GM19351 (cell line): ENCODE measurements at regions not wholly inside any gene's neighbourhood (a gene's known extent, or its start where the extent isn't known, plus 50 kb on each side); places are given as distances from the start of the nearest gene placed in this dataset.

Experiments used
- ATAC-seq: cut with Tn5 transposase; IDR thresholded peaks from one replicate; pipeline ENCODE4 v1.9.1; 2021; ENCODE audit warnings: mild to moderate bottlenecking, moderate library complexity; ENCODE audit not compliant: unreplicated experiment

DNA sequence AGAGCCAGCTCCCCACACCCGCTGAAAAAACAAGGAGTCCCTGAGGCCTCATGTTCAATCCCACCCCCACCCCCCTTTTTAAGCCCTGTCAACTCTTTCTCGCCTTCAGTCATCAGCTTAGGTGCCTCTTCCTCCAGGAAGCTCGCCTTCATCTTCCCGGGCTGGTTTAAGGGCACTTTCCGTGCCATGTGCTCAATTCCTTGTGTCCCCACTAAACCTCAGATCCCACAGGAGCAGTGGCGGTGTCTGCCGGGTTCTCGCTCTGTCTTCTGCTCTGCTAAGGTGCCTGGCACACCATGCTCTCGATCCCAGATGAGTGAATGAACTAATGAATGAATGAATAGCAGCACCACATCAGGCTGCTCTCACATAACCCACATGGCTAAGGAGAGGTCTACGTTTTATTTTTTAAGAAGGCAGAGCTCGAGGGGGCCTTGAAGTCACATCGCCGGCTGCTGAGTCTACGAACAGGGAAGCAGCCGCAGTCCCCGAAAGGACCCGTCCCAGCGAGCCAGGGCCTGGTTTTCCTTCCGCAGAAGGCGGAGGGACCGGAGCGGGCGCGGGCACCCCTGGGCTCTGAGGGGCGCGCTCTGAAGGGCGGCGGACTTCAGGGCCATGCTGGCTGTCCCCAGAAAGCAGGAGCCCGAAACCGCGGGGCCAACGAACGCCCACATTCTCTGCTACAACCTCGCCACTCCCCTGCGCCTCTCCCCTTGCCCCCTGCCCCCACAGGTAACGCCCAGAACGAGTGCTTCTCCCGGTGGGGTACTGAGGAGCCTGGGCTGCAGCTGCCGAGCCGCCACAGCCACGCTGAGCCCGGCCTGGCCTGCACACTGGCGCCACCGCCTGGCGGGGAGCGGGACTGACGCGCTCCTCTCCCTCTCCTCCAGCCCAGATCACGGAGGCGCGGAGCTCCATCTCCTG lies 73.4 kb upstream of the KCNMA1 start:
- peak; percentile 79 for ATAC-seq

DNA sequence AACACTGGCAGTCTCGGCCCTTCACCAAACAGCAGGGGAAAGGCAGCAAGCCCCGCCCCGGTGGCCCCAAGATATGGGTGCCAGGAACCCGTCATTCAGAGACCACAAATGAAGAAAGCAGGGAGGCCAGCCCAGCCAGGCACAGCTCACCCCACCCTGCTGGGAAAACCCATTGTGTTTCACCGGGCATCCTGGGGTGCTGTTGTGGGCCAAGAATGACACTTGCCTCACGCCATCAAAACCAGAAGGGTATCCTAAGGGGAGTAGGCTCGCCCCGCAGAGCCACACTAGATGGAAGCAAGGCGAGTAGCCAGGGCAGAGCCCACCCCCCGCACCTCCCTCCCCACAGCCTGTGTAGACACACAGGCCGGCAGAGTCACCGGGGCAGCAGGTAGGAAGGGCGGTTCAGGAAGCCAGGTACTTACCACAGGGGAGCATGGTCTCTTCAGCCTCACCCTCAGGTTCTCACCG lies 72.5 kb upstream of the KCNMA1 start:
- ATAC-seq, result peak; percentile 48

DNA sequence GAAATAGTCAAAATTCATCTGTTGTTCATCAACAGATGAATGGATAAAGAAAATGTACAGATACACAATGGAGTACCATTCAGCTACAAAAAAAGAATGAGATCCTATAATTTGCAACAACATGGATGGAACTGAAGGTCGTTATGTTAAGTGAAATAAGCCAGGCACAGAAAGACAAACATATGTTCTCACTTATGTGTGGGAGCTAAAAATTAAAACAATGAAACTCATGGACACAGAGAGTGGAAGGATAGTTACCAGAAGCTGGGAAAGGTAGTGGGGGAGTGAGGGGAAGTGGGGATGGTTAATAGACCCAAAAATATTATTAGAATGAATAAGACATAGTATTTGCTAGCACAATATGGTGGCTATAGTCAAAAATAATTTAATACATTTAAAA lies 70.0 kb upstream of the KCNMA1 start:
- ATAC-seq, result no peak

DNA sequence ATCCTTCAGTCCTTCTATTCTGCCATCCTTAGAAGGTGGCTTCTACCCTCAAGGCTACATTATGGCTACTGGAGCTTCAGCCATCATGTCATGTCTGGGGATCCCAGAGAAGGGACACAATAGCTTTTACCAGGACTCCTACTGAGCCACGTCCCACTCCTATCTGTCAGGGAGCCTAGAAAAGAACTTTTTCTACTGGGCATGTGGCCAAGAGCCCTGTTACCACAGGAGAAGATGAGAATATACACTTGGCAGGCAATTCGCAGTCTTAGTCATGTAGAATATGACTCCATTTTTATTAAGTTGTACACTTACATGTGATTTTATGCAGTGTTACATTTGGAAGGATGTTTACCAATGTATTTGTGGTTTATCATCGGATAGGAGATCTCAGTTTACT lies 64.6 kb upstream of the KCNMA1 start:
- peak; percentile 66 for ATAC-seq

DNA sequence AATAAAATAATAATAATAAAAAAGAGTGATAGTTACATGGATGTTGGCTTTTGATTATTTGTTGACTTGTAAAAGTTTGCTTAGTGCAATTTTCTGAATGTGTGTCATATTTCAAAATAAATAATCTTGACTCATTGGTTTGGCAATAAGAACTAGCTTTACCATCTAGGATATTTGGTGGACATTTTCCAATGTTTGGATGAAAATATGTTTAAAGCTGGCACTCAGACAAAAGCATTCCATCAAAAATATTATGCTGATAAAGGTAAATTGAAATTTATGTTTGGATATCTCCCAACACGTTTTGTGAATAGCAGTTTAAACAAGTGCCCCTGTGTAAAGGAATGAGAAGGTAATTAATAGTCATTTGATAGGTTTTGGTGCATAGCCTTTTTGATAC lies 62.5 kb upstream of the KCNMA1 start:
- no peak for ATAC-seq

DNA sequence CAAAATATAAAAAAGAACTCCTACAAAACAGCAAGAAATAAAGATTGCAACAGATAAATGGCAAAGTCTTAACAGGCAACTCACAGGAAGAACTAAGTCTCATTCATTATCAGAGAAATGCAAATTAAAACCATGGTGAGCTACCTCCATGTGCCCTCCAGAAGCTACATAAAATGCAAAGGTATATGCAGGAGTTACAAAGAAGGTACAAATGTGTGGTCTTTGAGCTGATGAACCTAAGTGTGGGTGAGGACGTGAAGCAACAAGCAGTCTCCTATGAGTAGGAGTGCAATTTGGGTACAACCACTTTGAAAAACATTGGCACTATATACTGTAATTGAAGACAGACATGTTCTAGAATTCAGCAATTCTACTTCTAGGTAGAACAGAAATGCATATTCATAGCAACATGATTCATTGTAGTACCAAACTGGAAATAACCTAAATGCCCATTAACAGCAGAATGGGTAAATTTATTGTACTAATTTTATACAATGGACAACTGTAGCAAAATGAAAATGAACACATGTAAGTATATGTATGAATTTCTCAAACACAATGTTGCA lies 61.6 kb upstream of the KCNMA1 start:
- ATAC-seq, result peak; percentile 38

DNA sequence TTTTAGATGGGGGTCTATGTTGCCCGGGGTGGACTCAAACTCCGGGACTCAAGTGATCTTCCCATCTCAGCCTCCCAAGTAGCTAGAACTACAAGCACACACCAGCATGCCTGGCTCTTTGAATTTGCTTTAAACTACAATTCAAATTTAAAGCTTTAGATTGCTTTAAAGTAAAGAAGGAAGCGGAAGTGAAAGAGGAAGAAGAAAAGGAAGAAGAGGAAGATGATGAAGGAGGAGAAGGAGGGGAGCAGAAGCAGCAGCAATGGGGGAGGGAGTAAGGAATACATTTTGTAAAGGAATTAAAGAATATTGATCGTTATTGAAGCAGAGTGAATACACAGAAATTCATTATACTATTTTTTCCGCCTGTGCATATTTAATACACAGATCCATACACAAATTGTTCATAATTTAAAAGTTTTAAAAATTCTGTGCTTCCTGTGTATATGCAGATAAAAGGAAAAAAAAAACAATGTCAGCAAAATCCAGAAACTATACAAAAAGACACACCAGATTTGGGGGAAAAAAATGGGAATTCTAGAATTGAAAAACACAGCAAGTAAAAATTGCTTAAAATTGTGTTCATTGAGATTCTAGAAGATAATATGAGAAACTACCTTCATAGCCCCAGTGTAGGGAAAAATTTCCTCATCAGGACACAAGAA lies 60.8 kb upstream of the KCNMA1 start:
- no peak for ATAC-seq

DNA sequence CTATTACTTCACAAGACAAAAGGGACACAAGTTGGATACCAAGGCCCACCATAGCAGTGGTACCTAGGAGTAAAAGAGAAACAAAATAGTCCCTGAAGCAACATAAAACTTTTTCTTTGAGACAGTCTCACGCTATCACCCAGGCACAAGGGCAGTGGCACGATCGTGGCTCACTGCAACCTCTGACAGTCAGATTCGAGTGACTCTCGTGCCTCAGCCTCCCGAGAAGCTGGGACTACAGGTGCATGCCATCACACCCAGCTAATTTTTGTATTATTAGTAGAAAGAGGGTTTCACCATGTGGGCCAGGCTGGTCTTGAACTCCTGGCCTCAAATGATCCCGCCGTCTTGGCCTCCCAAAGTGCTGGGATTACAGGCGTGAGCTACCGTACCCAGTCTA lies 59.0 kb upstream of the KCNMA1 start:
- ATAC-seq, result no peak

DNA sequence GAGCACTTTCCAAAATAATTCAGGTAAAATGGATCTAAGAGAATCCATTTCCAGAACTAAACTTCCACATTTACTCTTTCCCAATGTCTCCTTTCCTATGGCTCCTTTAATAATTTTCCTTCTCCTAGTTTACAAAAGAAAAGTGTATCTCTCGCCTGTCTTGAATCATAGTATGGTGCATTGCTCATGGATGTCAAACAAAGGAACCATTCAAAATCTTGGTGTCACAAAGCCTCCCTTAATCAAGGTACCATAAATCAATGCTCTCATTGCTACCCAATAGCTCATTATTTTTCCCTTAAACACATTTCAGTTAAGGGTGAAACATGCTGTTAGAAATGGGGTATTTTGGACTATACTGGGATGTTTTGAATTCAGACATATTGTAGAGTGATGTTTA lies 57.6 kb upstream of the KCNMA1 start:
- ATAC-seq, result no peak

DNA sequence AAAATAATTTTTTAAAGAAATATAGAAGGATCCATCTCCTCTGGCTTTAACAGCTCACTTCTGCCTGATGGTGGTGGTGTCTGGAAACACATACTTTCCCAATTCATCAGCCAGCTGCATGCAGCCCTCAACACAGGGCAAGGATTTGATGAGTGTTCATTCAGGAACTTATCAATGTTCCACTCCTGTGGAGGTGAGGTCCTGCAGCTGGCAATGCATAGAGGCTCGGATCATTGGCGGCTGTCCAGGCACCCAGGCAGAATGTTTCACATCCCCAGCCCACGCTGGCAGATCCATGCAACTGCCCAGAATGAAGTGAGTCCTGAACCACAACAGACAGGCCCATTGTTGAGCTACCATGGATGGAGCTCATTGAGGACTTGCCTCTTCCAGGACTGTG lies 55.2 kb upstream of the KCNMA1 start:
- ATAC-seq, result no peak

DNA sequence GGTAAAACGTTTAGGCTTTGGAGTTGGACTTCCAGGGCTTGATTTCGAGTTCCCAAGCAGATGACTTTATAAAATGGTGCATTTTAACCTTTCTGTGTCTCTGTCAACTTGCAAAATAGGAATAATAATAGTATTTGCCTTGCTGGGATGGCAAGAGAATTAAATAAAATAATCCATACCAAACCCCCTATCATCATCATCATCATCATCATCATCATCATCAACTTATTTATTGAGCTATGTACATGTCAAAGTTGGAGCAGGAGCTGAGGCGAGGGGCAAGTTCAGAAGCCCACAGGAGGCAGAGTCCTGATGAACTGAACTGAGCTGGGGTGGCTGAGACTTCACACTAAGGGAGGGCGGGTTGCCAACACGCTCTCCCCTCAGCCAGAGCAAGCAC lies 51.7 kb upstream of the KCNMA1 start:
- ATAC-seq, result no peak

DNA sequence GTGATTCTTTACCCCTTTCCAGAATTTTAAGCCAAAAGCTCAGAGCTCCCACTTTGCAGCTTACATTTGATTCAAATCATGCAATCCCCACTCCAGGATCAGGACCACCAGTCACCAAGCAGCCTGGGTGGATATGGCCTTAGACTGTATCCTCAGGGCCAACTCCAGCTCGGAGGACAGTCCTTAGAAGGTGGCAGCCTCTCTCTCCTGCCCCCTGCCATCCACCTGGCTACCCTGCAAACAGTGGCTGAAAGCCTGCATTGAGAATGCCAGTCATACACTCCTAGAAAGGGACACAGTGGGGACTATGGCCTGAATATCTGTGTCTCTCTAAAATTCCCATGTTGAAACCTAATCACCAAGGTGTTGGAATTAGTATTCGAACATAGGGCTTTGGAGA lies 50.0 kb upstream of the KCNMA1 start:
- no peak for ATAC-seq
